ENCODE measurements at regions not wholly inside any gene's neighbourhood (a gene's known extent, or its start where the extent isn't known, plus 50 kb on each side); places are given as distances from the start of the nearest gene placed in this dataset.

GRCh38 chr12:124419292-124420040, 124.6 kb downstream of the RFLNA start:
- Histone ChIP-seq H3K36me3 (peaks cover 8 to 67% (median 42%) of the 10 kb centered on the region in 3 donors), H3K27me3 (no peaks in the 10 kb centered on the region), H3K9me3 (no peaks in the 10 kb centered on the region), H3K27ac (peak overlapping the region; percentile 83 to 92), H3K4me1 (peaks cover 0 to 69% (median 53%) of the 10 kb centered on the region in 4 donors), H3K4me3 (no peak overlapping the region)
- TF ChIP-seq CTCF (IDR thresholded peaks at IDR 0.05) = no peak
- intact Hi-C loops (cut with DNase I; ENCODE audit: low total_unique reads) = loop anchor here (5.0 kb wide), 1 partner anchor 32 kb away; no protein-coding TSS in a partner anchor
- no peak for DNase-seq

- Histone ChIP-seq H3K27me3 (no peaks in the 10 kb centered on the region), H3K27ac (peak overlapping the region; percentile 83 to 92), H3K36me3 (peaks cover 8 to 72% (median 49%) of the 10 kb centered on the region in 3 donors), H3K4me3 (no peak overlapping the region), H3K4me1 (peaks cover 0 to 69% (median 52%) of the 10 kb centered on the region in 4 donors), H3K9me3 (no peaks in the 10 kb centered on the region)
- TF ChIP-seq CTCF (IDR thresholded peaks at IDR 0.05) = no peak
- DNase-seq = peak in 1 of 2 donors; percentile 83
- intact Hi-C loops (cut with DNase I; ENCODE audit: low total_unique reads) = no loop called here
Measured at GRCh38 chr12:124418791-124419190, 123.9 kb downstream of the RFLNA start.

- Histone ChIP-seq H3K4me1 (peaks cover 0 to 69% (median 52%) of the 10 kb centered on the region in 4 donors), H3K27me3 (no peaks in the 10 kb centered on the region), H3K36me3 (peaks cover 8 to 78% (median 50%) of the 10 kb centered on the region in 3 donors), H3K9me3 (no peaks in the 10 kb centered on the region), H3K4me3 (no peak overlapping the region), H3K27ac (peak overlapping the region; percentile 83 to 92)
- no peak for TF ChIP-seq CTCF (IDR thresholded peaks at IDR 0.05)
- intact Hi-C loops (cut with DNase I; ENCODE audit: low total_unique reads) = no loop called here
- DNase-seq = no peak
Measured at GRCh38 chr12:124418156-124418555, 123.3 kb downstream of the RFLNA start.

GRCh38 chr12:124416516-124417395, 121.9 kb downstream of the RFLNA start:
- no peak overlapping the region for H3K27ac ChIP-seq
- intact Hi-C loops (cut with DNase I; ENCODE audit: low total_unique reads) = no loop called here
- no peak for TF ChIP-seq CTCF (IDR thresholded peaks at IDR 0.05)
- no peak overlapping the region for H3K4me3 ChIP-seq
- peaks cover 8 to 91% (median 50%) of the 10 kb centered on the region in 3 donors for H3K36me3 ChIP-seq
- DNase-seq = no peak
- peaks cover 3 to 68% (median 54%) of the 10 kb centered on the region in 4 donors for H3K4me1 ChIP-seq
- no peaks in the 10 kb centered on the region for H3K9me3 ChIP-seq
- no peaks in the 10 kb centered on the region for H3K27me3 ChIP-seq

- intact Hi-C loops (cut with DNase I; ENCODE audit: low total_unique reads) = no loop called here
- no peak for DNase-seq
- no peaks in the 10 kb centered on the region for H3K9me3 ChIP-seq
- H3K36me3 ChIP-seq = peaks cover 8 to 80% (median 48%) of the 10 kb centered on the region in 3 donors
- no peaks in the 10 kb centered on the region for H3K27me3 ChIP-seq
- no peak for TF ChIP-seq CTCF (IDR thresholded peaks at IDR 0.05)
- H3K4me1 ChIP-seq = peaks cover 9 to 68% (median 55%) of the 10 kb centered on the region in 4 donors
- H3K27ac ChIP-seq = no peak overlapping the region
- H3K4me3 ChIP-seq = no peak overlapping the region
Measured at GRCh38 chr12:124415064-124415463, 120.2 kb downstream of the RFLNA start.

All from tibial artery (tissue), 4 donors.